ENCODE measurements at regions not wholly inside any gene's neighbourhood (a gene's known extent, or its start where the extent isn't known, plus 50 kb on each side); places are given as distances from the start of the nearest gene placed in this dataset.

DNA sequence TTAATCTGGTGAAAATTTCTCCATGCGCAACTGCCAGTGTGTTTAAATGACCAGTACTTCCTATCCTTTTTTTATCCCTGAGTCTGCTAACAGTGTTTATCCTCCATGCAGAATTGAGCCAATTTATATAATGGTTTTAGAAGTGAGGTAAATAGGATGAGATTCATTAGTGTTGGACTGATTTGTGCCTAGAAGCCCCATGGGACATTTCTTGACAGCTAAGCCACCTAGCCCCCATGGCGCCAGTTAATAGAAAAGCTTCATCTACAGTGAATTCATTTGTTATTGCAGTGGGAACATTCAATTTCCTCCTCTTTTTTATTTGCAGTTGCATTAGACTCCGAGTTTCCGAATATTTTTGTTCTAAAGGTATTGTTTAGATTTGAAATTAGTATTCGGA lies 175.6 kb downstream of the ARL6IP6 start:
- H2AFZ ChIP-seq (ENCODE audit: low read length), result no peak overlapping the region
- H4K20me1 ChIP-seq (ENCODE audit: insufficient read depth, low read length), result no peaks in the 10 kb centered on the region
- TF ChIP-seq, protein P1, sequence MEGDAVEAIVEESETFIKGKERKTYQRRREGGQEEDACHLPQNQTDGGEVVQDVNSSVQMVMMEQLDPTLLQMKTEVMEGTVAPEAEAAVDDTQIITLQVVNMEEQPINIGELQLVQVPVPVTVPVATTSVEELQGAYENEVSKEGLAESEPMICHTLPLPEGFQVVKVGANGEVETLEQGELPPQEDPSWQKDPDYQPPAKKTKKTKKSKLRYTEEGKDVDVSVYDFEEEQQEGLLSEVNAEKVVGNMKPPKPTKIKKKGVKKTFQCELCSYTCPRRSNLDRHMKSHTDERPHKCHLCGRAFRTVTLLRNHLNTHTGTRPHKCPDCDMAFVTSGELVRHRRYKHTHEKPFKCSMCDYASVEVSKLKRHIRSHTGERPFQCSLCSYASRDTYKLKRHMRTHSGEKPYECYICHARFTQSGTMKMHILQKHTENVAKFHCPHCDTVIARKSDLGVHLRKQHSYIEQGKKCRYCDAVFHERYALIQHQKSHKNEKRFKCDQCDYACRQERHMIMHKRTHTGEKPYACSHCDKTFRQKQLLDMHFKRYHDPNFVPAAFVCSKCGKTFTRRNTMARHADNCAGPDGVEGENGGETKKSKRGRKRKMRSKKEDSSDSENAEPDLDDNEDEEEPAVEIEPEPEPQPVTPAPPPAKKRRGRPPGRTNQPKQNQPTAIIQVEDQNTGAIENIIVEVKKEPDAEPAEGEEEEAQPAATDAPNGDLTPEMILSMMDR (IDR thresholded peaks at IDR 0.05; ENCODE audit: extremely low read depth, low read depth, low read length), result no peak

DNA sequence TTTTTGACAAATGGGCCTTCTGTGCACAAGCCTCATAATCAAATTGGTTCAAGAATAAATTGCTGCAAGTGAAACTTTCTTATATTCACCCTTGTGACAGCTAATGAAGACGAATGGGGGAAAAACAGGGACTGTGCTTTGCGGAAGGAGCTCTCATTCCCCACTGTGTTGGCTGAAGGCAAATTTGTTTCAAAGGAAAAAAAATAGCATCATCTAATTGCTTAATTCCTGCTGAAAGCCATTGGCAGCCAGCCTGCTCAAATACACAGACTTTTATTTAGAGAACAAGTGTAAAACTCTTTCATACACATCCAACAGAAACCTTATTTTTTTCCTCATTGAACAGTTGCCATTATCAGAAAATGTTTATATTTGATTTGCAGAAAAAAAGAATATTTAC lies 172.3 kb downstream of the ARL6IP6 start:
- no peak overlapping the region for H3K27ac ChIP-seq (ENCODE audit: low read depth, low read length)
- no peak for DNase-seq (ENCODE audit: insufficient read length, low spot score, missing footprints)
- H3K4me3 ChIP-seq (ENCODE audit: insufficient read depth, low read length), result no peak overlapping the region
- H3K27me3 ChIP-seq (ENCODE audit: insufficient read depth, low read length), result no peaks in the 10 kb centered on the region
- no peak overlapping the region for H2AFZ ChIP-seq (ENCODE audit: low read length)
- H3K4me2 ChIP-seq (ENCODE audit: insufficient read depth, low read length), result no peak overlapping the region
- TF ChIP-seq, protein P1 (IDR thresholded peaks at IDR 0.05; ENCODE audit: extremely low read depth, low read depth, low read length), result no peak
- H3K4me1 ChIP-seq (ENCODE audit: insufficient read depth, low read length), result no peaks in the 10 kb centered on the region
- no peaks in the 10 kb centered on the region for H3K36me3 ChIP-seq (ENCODE audit: insufficient read depth, low read length)
- H3K79me2 ChIP-seq (ENCODE audit: insufficient read depth, low read length), result no peaks in the 10 kb centered on the region
- no peaks in the 10 kb centered on the region for H3K9me3 ChIP-seq (ENCODE audit: low read depth, low read length)
- no peaks in the 10 kb centered on the region for H4K20me1 ChIP-seq (ENCODE audit: insufficient read depth, low read length)

More for the DNA sequence above, 175.6 kb downstream of the ARL6IP6 start:
- Histone ChIP-seq H3K27me3 (ENCODE audit: insufficient read depth, low read length) (no peaks in the 10 kb centered on the region), H3K9me3 (ENCODE audit: low read depth, low read length) (no peaks in the 10 kb centered on the region), H3K36me3 (ENCODE audit: insufficient read depth, low read length) (no peaks in the 10 kb centered on the region), H3K4me1 (ENCODE audit: insufficient read depth, low read length) (no peaks in the 10 kb centered on the region), H3K4me3 (ENCODE audit: insufficient read depth, low read length) (no peak overlapping the region), H3K27ac (ENCODE audit: low read depth, low read length) (no peak overlapping the region), H3K4me2 (ENCODE audit: insufficient read depth, low read length) (no peak overlapping the region), H3K79me2 (ENCODE audit: insufficient read depth, low read length) (no peaks in the 10 kb centered on the region)
- DNase-seq (ENCODE audit: insufficient read length, low spot score, missing footprints), result no peak

DNA sequence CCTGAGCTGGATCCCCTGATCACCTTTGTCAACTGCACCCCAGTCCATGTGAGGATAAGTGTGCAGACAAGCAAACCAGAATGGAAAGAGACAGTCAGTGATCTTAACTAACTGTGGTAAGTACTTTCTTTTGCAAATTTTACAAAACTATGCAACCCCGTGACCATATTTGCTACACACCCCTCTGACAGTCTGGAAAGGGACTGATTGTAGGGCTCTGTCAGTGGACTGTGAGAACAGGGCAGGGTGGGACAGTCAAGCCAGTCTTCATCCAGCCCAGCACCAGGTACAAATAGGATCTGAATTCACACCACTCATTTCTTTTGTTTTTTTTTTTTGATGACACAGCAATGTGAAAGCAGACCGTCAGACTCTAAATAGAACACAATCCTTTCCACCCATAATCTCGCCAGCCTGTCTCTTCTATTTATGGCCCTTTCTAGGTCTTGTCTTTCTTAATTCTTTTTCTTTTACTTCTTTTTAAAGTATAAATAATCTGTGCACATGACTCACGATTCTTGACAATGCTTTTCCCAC lies 165.6 kb downstream of the ARL6IP6 start:
- H3K4me1 ChIP-seq (ENCODE audit: insufficient read depth, low read length), result no peaks in the 10 kb centered on the region

DNA sequence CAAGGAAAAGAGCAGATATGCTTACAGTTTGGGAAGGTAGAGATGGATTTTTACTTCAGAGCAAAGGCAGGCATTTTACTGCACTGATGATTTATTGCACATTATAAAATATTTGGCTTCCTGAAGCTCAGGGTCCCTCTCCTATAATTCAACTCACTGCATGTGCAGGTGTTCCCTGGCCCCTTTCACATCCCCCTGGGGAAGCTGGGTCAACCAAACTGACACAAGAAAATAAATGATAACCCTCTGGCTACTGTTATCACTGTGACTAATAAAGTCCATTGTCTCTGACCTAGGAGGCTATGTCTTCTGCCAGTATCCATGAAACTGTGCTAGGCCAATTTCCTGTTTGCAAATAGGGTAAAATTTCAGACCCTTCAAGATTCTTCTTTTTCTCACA lies 163.1 kb downstream of the ARL6IP6 start:
- Histone ChIP-seq H3K27ac (ENCODE audit: low read depth, low read length) (no peak overlapping the region), H3K4me1 (ENCODE audit: insufficient read depth, low read length) (no peaks in the 10 kb centered on the region), H3K36me3 (ENCODE audit: insufficient read depth, low read length) (no peaks in the 10 kb centered on the region), H3K4me2 (ENCODE audit: insufficient read depth, low read length) (no peak overlapping the region), H3K27me3 (ENCODE audit: insufficient read depth, low read length) (no peaks in the 10 kb centered on the region), H3K9me3 (ENCODE audit: low read depth, low read length) (no peaks in the 10 kb centered on the region), H2AFZ (ENCODE audit: low read length) (no peak overlapping the region), H4K20me1 (ENCODE audit: insufficient read depth, low read length) (no peaks in the 10 kb centered on the region), H3K79me2 (ENCODE audit: insufficient read depth, low read length) (no peaks in the 10 kb centered on the region), H3K4me3 (ENCODE audit: insufficient read depth, low read length) (no peak overlapping the region)
- no peak for DNase-seq (ENCODE audit: insufficient read length, low spot score, missing footprints)
- TF ChIP-seq, protein P1 (IDR thresholded peaks at IDR 0.05; ENCODE audit: extremely low read depth, low read depth, low read length), result no peak

More for the DNA sequence above, 165.6 kb downstream of the ARL6IP6 start:
- H3K27me3 ChIP-seq (ENCODE audit: insufficient read depth, low read length), result no peaks in the 10 kb centered on the region
- no peak overlapping the region for H3K4me2 ChIP-seq (ENCODE audit: insufficient read depth, low read length)
- H3K79me2 ChIP-seq (ENCODE audit: insufficient read depth, low read length), result no peaks in the 10 kb centered on the region
- no peaks in the 10 kb centered on the region for H3K9me3 ChIP-seq (ENCODE audit: low read depth, low read length)
- TF ChIP-seq, protein P1 (IDR thresholded peaks at IDR 0.05; ENCODE audit: extremely low read depth, low read depth, low read length), result no peak
- no peaks in the 10 kb centered on the region for H4K20me1 ChIP-seq (ENCODE audit: insufficient read depth, low read length)
- DNase-seq (ENCODE audit: insufficient read length, low spot score, missing footprints), result no peak
- H3K27ac ChIP-seq (ENCODE audit: low read depth, low read length), result no peak overlapping the region
- H3K36me3 ChIP-seq (ENCODE audit: insufficient read depth, low read length), result no peaks in the 10 kb centered on the region
- no peak overlapping the region for H3K4me3 ChIP-seq (ENCODE audit: insufficient read depth, low read length)
- no peak overlapping the region for H2AFZ ChIP-seq (ENCODE audit: low read length)

Measured in osteoblast (primary cell).